ENCODE measurements at regions not wholly inside any gene's neighbourhood (a gene's known extent, or its start where the extent isn't known, plus 50 kb on each side); places are given as distances from the start of the nearest gene placed in this dataset.

DNA sequence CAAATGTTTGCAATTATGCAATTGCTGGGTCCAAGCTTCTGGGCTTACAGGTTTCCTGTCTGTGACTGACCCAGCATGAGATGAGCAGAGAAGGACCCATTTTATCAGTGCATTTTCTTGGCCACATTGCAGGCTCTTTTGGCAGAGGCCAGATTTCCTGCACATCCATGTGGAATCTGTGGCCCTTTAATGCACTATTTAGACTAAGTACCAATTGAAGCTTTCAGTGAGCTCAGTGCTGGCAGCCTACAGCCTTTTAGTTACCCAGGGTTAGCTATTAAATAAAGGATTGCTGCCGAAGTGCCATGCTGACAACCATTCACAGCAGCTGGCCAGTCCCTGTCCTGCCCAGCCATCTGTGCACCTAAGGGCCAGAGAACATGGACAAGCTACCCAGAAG lies 165.0 kb downstream of the ANKRD30B start:
- ChIA-PET CTCF (no interaction called here), POLR2A (ENCODE audit: unreplicated experiment) (no interaction called here)
- Histone ChIP-seq H3K9me1 (ENCODE audit: insufficient read depth, low read length) (no peaks in the 10 kb centered on the region), H2AK9ac (replicated peaks; ENCODE audit: low read depth, low read length, poor library complexity) (no peak overlapping the region), H3K36me3 (ENCODE audit: control insufficient read depth, insufficient read depth, low read length) (no peaks in the 10 kb centered on the region), H3K9ac (ENCODE audit: low read depth, low read length) (no peak overlapping the region), H2BK15ac (ENCODE audit: low read depth, low read length) (no peak overlapping the region), H4K5ac (ENCODE audit: low read depth, low read length) (no peak overlapping the region), H4K91ac (ENCODE audit: insufficient read depth, low read depth, low read length) (no peak overlapping the region), H3K4ac (ENCODE audit: low read depth, low read length) (no peak overlapping the region), H2BK5ac (ENCODE audit: low read depth, low read length, poor library complexity, severe bottlenecking) (no peak overlapping the region), H3K9me3 (ENCODE audit: control insufficient read depth, insufficient read depth, low read length) (peaks cover 31% of the 10 kb centered on the region), H4K20me1 (ENCODE audit: insufficient read depth, low read length) (no peaks in the 10 kb centered on the region), H3K79me1 (ENCODE audit: low read depth in 1 of 2, low read length in 2 of 2) (no peaks in the 10 kb centered on the region), H3K14ac (replicated peaks; ENCODE audit: low read depth, low read length) (no peak overlapping the region), H2BK20ac (ENCODE audit: low read depth, low read length) (no peak overlapping the region), H2AFZ (replicated peaks; ENCODE audit: low read length, poor library complexity) (no peak overlapping the region), H4K8ac (ENCODE audit: low read depth in 2 of 2, low read length in 2 of 2) (no peak overlapping the region), H3K23ac (ENCODE audit: low read depth, low read length) (no peak overlapping the region), H3K27ac (ENCODE audit: insufficient read depth, low read length) (no peak overlapping the region), H3K56ac (ENCODE audit: extremely low read depth, insufficient read depth, low read length) (no peak overlapping the region), H2BK120ac (ENCODE audit: low read depth, low read length) (no peak overlapping the region), H3K4me2 (ENCODE audit: low read depth, low read length) (no peak overlapping the region), H3K18ac (ENCODE audit: low read depth, low read length) (no peak overlapping the region), H2AK5ac (ENCODE audit: low read depth, low read length) (no peak overlapping the region), H3K27me3 (ENCODE audit: control insufficient read depth, insufficient read depth, low read length) (no peaks in the 10 kb centered on the region), H3K4me1 (ENCODE audit: control insufficient read depth, insufficient read depth, low read length) (no peaks in the 10 kb centered on the region), H3K4me3 (ENCODE audit: insufficient read depth, low read depth, low read length) (no peak overlapping the region)
- DNase-seq (no peak), ATAC-seq (ENCODE audit: low read depth) (no peak)
- no TSS peak for BruUV-seq (replicated peaks)
- WGBS, 2 experiments (ENCODE audit: extremely low coverage in 2 of 2, insufficient read length in 1 of 2), result no CpG with 5 or more reads among the region's 1 CpG
- in situ Hi-C loops (cut with MboI; ENCODE audit: low sequenced_read_pairs) (loop anchor here (10.0 kb wide), 1 partner anchor 62 kb away; no protein-coding TSS in a partner anchor), intact Hi-C loops (cut with micrococcal nuclease) (no loop called here), dilution Hi-C loops (cut with HindIII; ENCODE audit: low sequenced_read_pairs, unreplicated experiment) (no loop called here)
- TF ChIP-seq POLR2A (IDR thresholded peaks at IDR 0.05; ENCODE audit: low read depth, low read length) (no peak), CEBPB (IDR thresholded peaks at IDR 0.05; ENCODE audit: low read depth, low read length) (no peak), MAFK (IDR thresholded peaks at IDR 0.05; ENCODE audit: low read depth, low read length) (no peak), RFX5 (IDR thresholded peaks at IDR 0.05; ENCODE audit: low read depth, low read length) (no peak), CHD1 (IDR thresholded peaks at IDR 0.05; ENCODE audit: low read depth, low read length) (no peak), FOS (IDR thresholded peaks at IDR 0.05; ENCODE audit: low read depth, low read length) (no peak), SMC3 (IDR thresholded peaks at IDR 0.05; ENCODE audit: low read depth, low read length) (no peak), RAD21 (IDR thresholded peaks at IDR 0.05; ENCODE audit: low read length) (no peak), RCOR1 (IDR thresholded peaks at IDR 0.05; ENCODE audit: insufficient replicate concordance, low read length) (no peak), MAZ (IDR thresholded peaks at IDR 0.05; ENCODE audit: borderline replicate concordance, low read depth, low read length) (no peak), BHLHE40 (IDR thresholded peaks at IDR 0.05; ENCODE audit: low read depth, low read length) (no peak)
- TF ChIP-seq, protein P1, sequence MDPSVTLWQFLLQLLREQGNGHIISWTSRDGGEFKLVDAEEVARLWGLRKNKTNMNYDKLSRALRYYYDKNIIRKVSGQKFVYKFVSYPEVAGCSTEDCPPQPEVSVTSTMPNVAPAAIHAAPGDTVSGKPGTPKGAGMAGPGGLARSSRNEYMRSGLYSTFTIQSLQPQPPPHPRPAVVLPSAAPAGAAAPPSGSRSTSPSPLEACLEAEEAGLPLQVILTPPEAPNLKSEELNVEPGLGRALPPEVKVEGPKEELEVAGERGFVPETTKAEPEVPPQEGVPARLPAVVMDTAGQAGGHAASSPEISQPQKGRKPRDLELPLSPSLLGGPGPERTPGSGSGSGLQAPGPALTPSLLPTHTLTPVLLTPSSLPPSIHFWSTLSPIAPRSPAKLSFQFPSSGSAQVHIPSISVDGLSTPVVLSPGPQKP (IDR thresholded peaks at IDR 0.05; ENCODE audit: borderline replicate concordance, low read depth, low read length), result no peak
